IMR-90 (cell line): ENCODE measurements at regions not wholly inside any gene's neighbourhood (a gene's known extent, or its start where the extent isn't known, plus 50 kb on each side); places are given as distances from the start of the nearest gene placed in this dataset.

ENCODE experiments used
- ATAC-seq: fragments of 200-7000 bp; cut with Tn5 transposase; 2 replicates; pipeline ENCODE4 v1.9.1; 2020; ENCODE audit warnings: low read depth, mild to moderate bottlenecking, moderate library complexity
- BruUV-seq: library from RNA; stranded (reverse); fragments of 400-500 nt; replicated peaks from 2 replicates; lab custom pipeline; 2021; lab: Mats Ljungman, UMichigan
- CTCF ChIA-PET: fragments of 300-600 bp; formaldehyde crosslinking; extraction: SDS; loops from one replicate; lab custom pipeline; 2021; ENCODE audit warnings: antibody characterized with exemption; lab: Yijun Ruan, JAX
- POLR2A ChIA-PET: fragments of 300-600 bp; sonication (Branson Sonifier 250); formaldehyde crosslinking; loops from one replicate; lab custom pipeline; 2022; ENCODE audit warnings: antibody characterized with exemption; ENCODE audit not compliant: unreplicated experiment; lab: Charles Lee
- DNase-seq: peaks from one replicate; pipeline ENCODE4 v3.0.0; 2013
- H2AFZ ChIP-seq: replicated peaks from 2 replicates; pipeline ENCODE3; 2013; ENCODE audit warnings: low read length, mild to moderate bottlenecking; ENCODE audit not compliant: poor library complexity
- H2AK5ac ChIP-seq: 2 replicates; pipeline ENCODE4 v1.6.1; 2013; ENCODE audit warnings: low read depth, low read length, inconsistent platforms
- H2AK9ac ChIP-seq: replicated peaks from 2 replicates; pipeline ENCODE3; 2013; ENCODE audit warnings: mild to moderate bottlenecking, low read depth, low read length, moderate library complexity; ENCODE audit not compliant: poor library complexity
- H2BK120ac ChIP-seq: 2 replicates; pipeline ENCODE4 v1.6.1; 2013; ENCODE audit warnings: low read depth, low read length, inconsistent platforms
- H2BK15ac ChIP-seq: 3 replicates; pipeline ENCODE4 v1.6.1; 2013; ENCODE audit warnings: low read depth, low read length, inconsistent platforms
- H2BK20ac ChIP-seq: 2 replicates; pipeline ENCODE4 v1.6.1; 2013; ENCODE audit warnings: low read depth, mild to moderate bottlenecking, inconsistent platforms, low read length, moderate library complexity
- H2BK5ac ChIP-seq: 2 replicates; pipeline ENCODE4 v1.6.1; 2013; ENCODE audit warnings: mild to moderate bottlenecking, low read depth, low read length, inconsistent platforms; ENCODE audit not compliant: poor library complexity, severe bottlenecking
- H3K14ac ChIP-seq: replicated peaks from 2 replicates; pipeline ENCODE4 v1.6.1; 2013; ENCODE audit warnings: low read depth, low read length, inconsistent platforms
- H3K18ac ChIP-seq: 2 replicates; pipeline ENCODE4 v1.6.1; 2013; ENCODE audit warnings: low read depth, low read length, control low read depth
- H3K23ac ChIP-seq: 2 replicates; pipeline ENCODE4 v1.6.1; 2013; ENCODE audit warnings: low read depth, low read length, inconsistent platforms
- H3K27ac ChIP-seq: 2 replicates; pipeline ENCODE4 v1.5.1; 2013; ENCODE audit warnings: mild to moderate bottlenecking, control low read depth, low read length; ENCODE audit not compliant: insufficient read depth
- H3K27me3 ChIP-seq: 2 replicates; pipeline ENCODE4 v1.6.1; 2013; ENCODE audit warnings: low read length; ENCODE audit not compliant: control insufficient read depth, insufficient read depth
- H3K36me3 ChIP-seq: 2 replicates; pipeline ENCODE4 v1.6.1; 2013; ENCODE audit warnings: low read length, mixed read lengths; ENCODE audit not compliant: control insufficient read depth, insufficient read depth
- H3K4ac ChIP-seq: 2 replicates; pipeline ENCODE4 v1.6.1; 2013; ENCODE audit warnings: low read depth, low read length, inconsistent platforms
- H3K4me1 ChIP-seq: 2 replicates; pipeline ENCODE4 v1.6.1; 2013; ENCODE audit warnings: low read length, mixed read lengths; ENCODE audit not compliant: control insufficient read depth, insufficient read depth
- H3K4me2 ChIP-seq: 2 replicates; pipeline ENCODE4 v1.6.1; 2013; ENCODE audit warnings: low read depth, mild to moderate bottlenecking, control low read depth, low read length, moderate library complexity
- H3K4me3 ChIP-seq: 2 replicates; pipeline ENCODE4 v1.5.1; 2013; ENCODE audit warnings: low read depth, mild to moderate bottlenecking, control low read depth, low read length, moderate library complexity; ENCODE audit not compliant: insufficient read depth
- H3K56ac ChIP-seq: 2 replicates; pipeline ENCODE4 v1.6.1; 2013; ENCODE audit warnings: low read length, inconsistent platforms; ENCODE audit not compliant: insufficient read depth; ENCODE audit errors: extremely low read depth
- H3K79me1 ChIP-seq, 2 experiments: 2 replicates each; pipeline ENCODE4 v1.6.1; 2013; ENCODE audit warnings: low read length in 2 of 2, inconsistent platforms in 1 of 2, low read depth in 1 of 2
- H3K9ac ChIP-seq: 2 replicates; pipeline ENCODE4 v1.6.1; 2013; ENCODE audit warnings: low read depth, low read length, control low read depth
- H3K9me1 ChIP-seq: 2 replicates; pipeline ENCODE4 v1.6.1; 2013; ENCODE audit warnings: low read length, inconsistent platforms; ENCODE audit not compliant: insufficient read depth
- H3K9me3 ChIP-seq: 2 replicates; pipeline ENCODE4 v1.6.1; 2013; ENCODE audit warnings: low read length; ENCODE audit not compliant: control insufficient read depth, insufficient read depth
- H4K20me1 ChIP-seq: 2 replicates; pipeline ENCODE4 v1.6.1; 2013; ENCODE audit warnings: low read length, inconsistent platforms; ENCODE audit not compliant: insufficient read depth
- H4K5ac ChIP-seq: 2 replicates; pipeline ENCODE4 v1.6.1; 2013; ENCODE audit warnings: mild to moderate bottlenecking, low read depth, low read length, control low read depth
- H4K8ac ChIP-seq, 2 experiments: 2 replicates each; pipeline ENCODE4 v1.6.1; 2013; ENCODE audit warnings: low read depth in 2 of 2, low read length in 2 of 2, control low read depth in 1 of 2, inconsistent platforms in 1 of 2
- H4K91ac ChIP-seq: 2 replicates; pipeline ENCODE4 v1.6.1; 2013; ENCODE audit warnings: low read depth, low read length, inconsistent platforms; ENCODE audit not compliant: insufficient read depth
- BHLHE40 ChIP-seq: fragments of 150-350 bp; IDR thresholded peaks from 2 replicates; pipeline ENCODE4 v1.6.1; 2016; ENCODE audit warnings: mild to moderate bottlenecking, low read depth, low read length
- CEBPB ChIP-seq: IDR thresholded peaks from 2 replicates; pipeline ENCODE4 v1.6.1; 2012; ENCODE audit warnings: low read depth, low read length, improper control_type of control experiment
- CHD1 ChIP-seq: IDR thresholded peaks from 2 replicates; pipeline ENCODE4 v1.6.1; 2012; ENCODE audit warnings: low read depth, low read length, improper control_type of control experiment
- ELK1 ChIP-seq: fragments of 150-350 bp; IDR thresholded peaks from 2 replicates; pipeline ENCODE4 v1.6.1; 2016; ENCODE audit warnings: low read depth, mild to moderate bottlenecking, low read length, moderate library complexity, borderline replicate concordance
- FOS ChIP-seq: fragments of 150-350 bp; IDR thresholded peaks from 2 replicates; pipeline ENCODE4 v1.6.1; 2016; ENCODE audit warnings: low read depth, low read length
- MAFK ChIP-seq: IDR thresholded peaks from 2 replicates; pipeline ENCODE4 v1.6.1; 2012; ENCODE audit warnings: low read depth, low read length, improper control_type of control experiment
- MAZ ChIP-seq: IDR thresholded peaks from 2 replicates; pipeline ENCODE4 v1.6.1; 2012; ENCODE audit warnings: low read depth, mild to moderate bottlenecking, low read length, improper control_type of control experiment, moderate library complexity, borderline replicate concordance
- MXI1 ChIP-seq: IDR thresholded peaks from 2 replicates; pipeline ENCODE4 v1.6.1; 2012; ENCODE audit warnings: low read depth, mild to moderate bottlenecking, low read length, moderate library complexity, borderline replicate concordance
- NFE2L2 ChIP-seq: fragments of 150-350 bp; IDR thresholded peaks from 2 replicates; pipeline ENCODE4 v1.6.1; 2016; ENCODE audit warnings: low read depth, mild to moderate bottlenecking, low read length
- POLR2A ChIP-seq: IDR thresholded peaks from 2 replicates; pipeline ENCODE4 v1.6.1; 2012; ENCODE audit warnings: mild to moderate bottlenecking, low read depth, low read length
- RAD21 ChIP-seq: IDR thresholded peaks from 2 replicates; pipeline ENCODE4 v1.6.1; 2012; ENCODE audit warnings: low read length, improper control_type of control experiment
- RCOR1 ChIP-seq: IDR thresholded peaks from 2 replicates; pipeline ENCODE4 v1.6.1; 2012; ENCODE audit warnings: mild to moderate bottlenecking, low read length, improper control_type of control experiment; ENCODE audit not compliant: insufficient replicate concordance
- RFX5 ChIP-seq: IDR thresholded peaks from 2 replicates; pipeline ENCODE4 v1.8.0; 2012; ENCODE audit warnings: low read depth, mild to moderate bottlenecking, low read length, moderate library complexity
- SMC3 ChIP-seq: fragments of 150-350 bp; IDR thresholded peaks from 2 replicates; pipeline ENCODE4 v1.6.1; 2016; ENCODE audit warnings: low read depth, mild to moderate bottlenecking, antibody characterized with exemption, low read length, moderate library complexity
- WGBS, 2 experiments: methylation state at CpG; one replicate each; pipeline versions ENCODE4 v1.1.5 to v1.1.7; 2013; ENCODE audit warnings: missing lambda C conversion rate in 2 of 2; ENCODE audit not compliant: insufficient read length in 1 of 2; ENCODE audit errors: extremely low coverage in 2 of 2; 5-methylcytosine and 5-hydroxymethylcytosine counted together
- dilution Hi-C: fragments of 300-500 bp; cut with HindIII; formaldehyde crosslinking; loops from one replicate; pipeline ENCODE4 v1.14.3; 2018; ENCODE audit warnings: low sequenced_read_pairs; ENCODE audit not compliant: unreplicated experiment
- in situ Hi-C: fragments of 300-500 bp; cut with MboI; formaldehyde crosslinking; loops from 3 replicates; pipeline ENCODE4 v1.14.3; 2019; ENCODE audit warnings: low sequenced_read_pairs, inconsistent platforms, mixed read lengths
- intact Hi-C: fragments of 100-400 bp; cut with micrococcal nuclease; formaldehyde crosslinking; loops from 2 replicates; pipeline ENCODE4 v1.10.0; 2022
- TF ChIP-seq, protein P1 (sequence below): fragments of 150-350 bp; IDR thresholded peaks from 2 replicates; pipeline ENCODE4 v1.6.1; 2017; ENCODE audit warnings: mild to moderate bottlenecking, antibody characterized with exemption, low read length, low read depth
- TF ChIP-seq, protein P2 (sequence below): conservative IDR thresholded peaks from 2 replicates; pipeline ENCODE4 v1.5.1; 2012; ENCODE audit warnings: mild to moderate bottlenecking, low read depth, low read length, improper control_type of control experiment

DNA sequence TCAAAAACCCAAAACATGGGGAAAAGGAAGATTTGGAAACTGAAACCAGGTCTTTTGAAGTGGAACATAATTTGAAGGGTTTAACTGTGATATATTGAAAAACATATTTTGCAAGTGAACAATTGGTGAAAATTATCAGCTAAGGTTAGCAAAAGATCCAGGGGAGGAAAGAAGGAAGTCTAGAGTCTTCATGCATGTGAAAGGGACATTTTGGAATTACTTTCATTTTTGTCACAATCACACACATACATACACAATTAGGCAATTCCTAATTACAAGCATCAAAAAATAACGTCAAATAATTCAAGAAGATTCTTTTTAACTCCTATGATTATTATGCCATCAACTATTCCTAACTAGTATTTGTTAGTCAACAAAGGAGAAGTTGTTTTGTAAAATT is 64.7 kb upstream of the NFIA start:
- H2BK120ac ChIP-seq: no peak overlapping the region
- H4K91ac ChIP-seq: no peak overlapping the region
- H4K20me1 ChIP-seq: no peaks in the 10 kb centered on the region
- no peak overlapping the region for H3K23ac ChIP-seq
- CTCF ChIA-PET: no interaction called here
- H2AK5ac ChIP-seq: no peak overlapping the region
- no TSS peak for BruUV-seq
- no peak overlapping the region for H2AFZ ChIP-seq
- H3K9me1 ChIP-seq: no peaks in the 10 kb centered on the region
- H2BK15ac ChIP-seq: no peak overlapping the region
- no peak overlapping the region for H3K4ac ChIP-seq
- H4K5ac ChIP-seq: no peak overlapping the region
- no peak for DNase-seq
- no peak overlapping the region for H3K9ac ChIP-seq
- no peak overlapping the region for H3K4me3 ChIP-seq
- no CpG with 5 or more reads among the region's 1 CpG for WGBS, 2 experiments
- TF ChIP-seq MAZ (no peak), NFE2L2 (no peak), RCOR1 (no peak), MAFK (no peak), MXI1 (no peak), BHLHE40 (no peak), ELK1 (no peak), RFX5 (no peak), CHD1 (no peak), SMC3 (no peak), RAD21 (no peak), CEBPB (no peak), POLR2A (no peak), FOS (no peak)
- TF ChIP-seq, protein P1, sequence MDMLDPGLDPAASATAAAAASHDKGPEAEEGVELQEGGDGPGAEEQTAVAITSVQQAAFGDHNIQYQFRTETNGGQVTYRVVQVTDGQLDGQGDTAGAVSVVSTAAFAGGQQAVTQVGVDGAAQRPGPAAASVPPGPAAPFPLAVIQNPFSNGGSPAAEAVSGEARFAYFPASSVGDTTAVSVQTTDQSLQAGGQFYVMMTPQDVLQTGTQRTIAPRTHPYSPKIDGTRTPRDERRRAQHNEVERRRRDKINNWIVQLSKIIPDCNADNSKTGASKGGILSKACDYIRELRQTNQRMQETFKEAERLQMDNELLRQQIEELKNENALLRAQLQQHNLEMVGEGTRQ: no peak
- TF ChIP-seq, protein P2, sequence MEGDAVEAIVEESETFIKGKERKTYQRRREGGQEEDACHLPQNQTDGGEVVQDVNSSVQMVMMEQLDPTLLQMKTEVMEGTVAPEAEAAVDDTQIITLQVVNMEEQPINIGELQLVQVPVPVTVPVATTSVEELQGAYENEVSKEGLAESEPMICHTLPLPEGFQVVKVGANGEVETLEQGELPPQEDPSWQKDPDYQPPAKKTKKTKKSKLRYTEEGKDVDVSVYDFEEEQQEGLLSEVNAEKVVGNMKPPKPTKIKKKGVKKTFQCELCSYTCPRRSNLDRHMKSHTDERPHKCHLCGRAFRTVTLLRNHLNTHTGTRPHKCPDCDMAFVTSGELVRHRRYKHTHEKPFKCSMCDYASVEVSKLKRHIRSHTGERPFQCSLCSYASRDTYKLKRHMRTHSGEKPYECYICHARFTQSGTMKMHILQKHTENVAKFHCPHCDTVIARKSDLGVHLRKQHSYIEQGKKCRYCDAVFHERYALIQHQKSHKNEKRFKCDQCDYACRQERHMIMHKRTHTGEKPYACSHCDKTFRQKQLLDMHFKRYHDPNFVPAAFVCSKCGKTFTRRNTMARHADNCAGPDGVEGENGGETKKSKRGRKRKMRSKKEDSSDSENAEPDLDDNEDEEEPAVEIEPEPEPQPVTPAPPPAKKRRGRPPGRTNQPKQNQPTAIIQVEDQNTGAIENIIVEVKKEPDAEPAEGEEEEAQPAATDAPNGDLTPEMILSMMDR: no peak
- ATAC-seq: no peak
- no peak overlapping the region for H2AK9ac ChIP-seq
- H2BK20ac ChIP-seq: no peak overlapping the region
- in situ Hi-C loops (no loop called here), intact Hi-C loops (no loop called here), dilution Hi-C loops (no loop called here)
- H3K18ac ChIP-seq: no peak overlapping the region
- no peak overlapping the region for H4K8ac ChIP-seq
- H2BK5ac ChIP-seq: no peak overlapping the region
- no peaks in the 10 kb centered on the region for H3K36me3 ChIP-seq
- H3K27ac ChIP-seq: no peak overlapping the region
- H3K79me1 ChIP-seq: no peaks in the 10 kb centered on the region
- no peaks in the 10 kb centered on the region; the same call in 1 of the 2 replicates for H3K27me3 ChIP-seq
- H3K4me1 ChIP-seq: no peaks in the 10 kb centered on the region
- H3K56ac ChIP-seq: no peak overlapping the region
- H3K9me3 ChIP-seq: no peaks in the 10 kb centered on the region
- no peak overlapping the region for H3K14ac ChIP-seq
- no peak overlapping the region for H3K4me2 ChIP-seq
- POLR2A ChIA-PET: no interaction called here
